DND-41 (cell line): ENCODE measurements at regions not wholly inside any gene's neighbourhood (a gene's known extent, or its start where the extent isn't known, plus 50 kb on each side); places are given as distances from the start of the nearest gene placed in this dataset.

Experiments used
- EZH2 ChIP-seq: IDR thresholded peaks from 3 replicates; pipeline ENCODE4 v1.6.1; 2012; ENCODE audit warnings: borderline replicate concordance, low read depth, mild to moderate bottlenecking, moderate library complexity, low read length, inconsistent platforms; ENCODE audit not compliant: severe bottlenecking
- TF ChIP-seq, protein P1 (sequence below): IDR thresholded peaks from 2 replicates; pipeline ENCODE4 v1.5.1; 2012; ENCODE audit warnings: borderline replicate concordance, low read length, moderate library complexity, mild to moderate bottlenecking; ENCODE audit not compliant: poor library complexity, severe bottlenecking; ENCODE audit errors: extremely low read depth

- TF ChIP-seq, protein P1, sequence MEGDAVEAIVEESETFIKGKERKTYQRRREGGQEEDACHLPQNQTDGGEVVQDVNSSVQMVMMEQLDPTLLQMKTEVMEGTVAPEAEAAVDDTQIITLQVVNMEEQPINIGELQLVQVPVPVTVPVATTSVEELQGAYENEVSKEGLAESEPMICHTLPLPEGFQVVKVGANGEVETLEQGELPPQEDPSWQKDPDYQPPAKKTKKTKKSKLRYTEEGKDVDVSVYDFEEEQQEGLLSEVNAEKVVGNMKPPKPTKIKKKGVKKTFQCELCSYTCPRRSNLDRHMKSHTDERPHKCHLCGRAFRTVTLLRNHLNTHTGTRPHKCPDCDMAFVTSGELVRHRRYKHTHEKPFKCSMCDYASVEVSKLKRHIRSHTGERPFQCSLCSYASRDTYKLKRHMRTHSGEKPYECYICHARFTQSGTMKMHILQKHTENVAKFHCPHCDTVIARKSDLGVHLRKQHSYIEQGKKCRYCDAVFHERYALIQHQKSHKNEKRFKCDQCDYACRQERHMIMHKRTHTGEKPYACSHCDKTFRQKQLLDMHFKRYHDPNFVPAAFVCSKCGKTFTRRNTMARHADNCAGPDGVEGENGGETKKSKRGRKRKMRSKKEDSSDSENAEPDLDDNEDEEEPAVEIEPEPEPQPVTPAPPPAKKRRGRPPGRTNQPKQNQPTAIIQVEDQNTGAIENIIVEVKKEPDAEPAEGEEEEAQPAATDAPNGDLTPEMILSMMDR: no peak
- no peak for TF ChIP-seq EZH2
Observed at GRCh38 chr12:92411687-92412086, 266.0 kb upstream of the BTG1 start.
